A549 (cell line): ENCODE measurements at regions not wholly inside any gene's neighbourhood (a gene's known extent, or its start where the extent isn't known, plus 50 kb on each side); places are given as distances from the start of the nearest gene placed in this dataset.

ENCODE experiments used
- ATAC-seq, 2 experiments: fragments of 200-7000 bp in 1 of 2; fragments of >200 bp in 1 of 2; cut with Nextera tagmentation in 1 of 2; cut with Tn5 transposase in 1 of 2; 3 replicates each; pipeline versions ENCODE4 v1.8.0 to v1.9.1; 2018 to 2020; ENCODE audit warnings: mild to moderate bottlenecking in 1 of 2, moderate library complexity in 1 of 2
- CTCF ChIA-PET: fragments of 300-600 bp; sonication (Branson Sonifier 250); formaldehyde crosslinking; extraction: SDS; loops from one replicate; lab custom pipeline; 2021; ENCODE audit warnings: antibody characterized with exemption, inconsistent platforms; lab: Yijun Ruan, JAX
- POLR2A ChIA-PET: fragments of 350-600 bp; formaldehyde crosslinking; extraction: SDS; loops from one replicate; lab custom pipeline; 2021; ENCODE audit warnings: antibody characterized with exemption, inconsistent platforms; lab: Yijun Ruan, JAX
- DNase-seq, 2 experiments: peaks; one replicate each; pipeline versions ENCODE4 v3.0.0 to v3.0.0-alpha.2; 2011 to 2016; ENCODE audit warnings: low read depth in 1 of 2, low spot score in 1 of 2
- FAIRE-seq: peaks from 2 replicates; lab custom pipeline; 2011; peaks lifted over from hg19 to GRCh38; lab: Jason Lieb, UNC
- H3K27ac ChIP-seq, 2 experiments: fragments of >200 bp; sonication (Bioruptor Twin); formaldehyde crosslinking; 3 replicates each; pipeline ENCODE4 v1.5.1; 2016 to 2017
- H3K4me1 ChIP-seq: fragments of >200 bp; sonication (Bioruptor Twin); formaldehyde crosslinking; 3 replicates; pipeline ENCODE4 v1.6.1; 2016
- H3K4me2 ChIP-seq: fragments of >200 bp; sonication (Bioruptor Twin); formaldehyde crosslinking; 3 replicates; pipeline ENCODE4 v1.6.1; 2016
- H3K4me3 ChIP-seq: fragments of >200 bp; sonication (Bioruptor Twin); formaldehyde crosslinking; 3 replicates; pipeline ENCODE4 v1.5.1; 2016
- H3K9me3 ChIP-seq: fragments of >200 bp; sonication (Bioruptor Twin); formaldehyde crosslinking; 3 replicates; pipeline ENCODE4 v1.6.1; 2016
- ATOH8 ChIP-seq: fragments of 250-450 bp; sonication (Bioruptor Pico); IDR thresholded peaks from 2 replicates; pipeline ENCODE4 v1.5.0; 2020; ENCODE audit warnings: low read depth, mild to moderate bottlenecking, moderate library complexity
- BHLHE40 ChIP-seq: IDR thresholded peaks from 2 replicates; pipeline ENCODE4 v1.6.1; 2012; ENCODE audit warnings: low read depth, low read length, inconsistent platforms
- CBX8 ChIP-seq: fragments of 200-600 bp; sonication (generic); IDR thresholded peaks from 2 replicates; pipeline ENCODE4 v1.6.1; 2016
- CEBPB ChIP-seq, 2 experiments: fragments of >200 bp in 1 of 2; sonication (Bioruptor Twin) in 1 of 2; formaldehyde crosslinking in 1 of 2; IDR thresholded peaks; 2 replicates each; pipeline ENCODE4 v1.6.1; 2012 to 2016
- CHD2 ChIP-seq: fragments of 150-350 bp; IDR thresholded peaks from 2 replicates; pipeline ENCODE4 v1.6.1; 2014; ENCODE audit warnings: low read length; ENCODE audit not compliant: partially characterized antibody
- CTCF ChIP-seq: fragments of >200 bp; sonication (Bioruptor Twin); formaldehyde crosslinking; IDR thresholded peaks from 3 replicates; pipeline ENCODE4 v1.5.1; 2016
- EHF ChIP-seq: fragments of 250-450 bp; sonication (Bioruptor Pico); IDR thresholded peaks from 2 replicates; pipeline ENCODE4 v1.5.0; 2020; ENCODE audit warnings: mild to moderate bottlenecking
- EHMT2 ChIP-seq: fragments of 200-600 bp; sonication (generic); IDR thresholded peaks from 2 replicates; pipeline ENCODE4 v1.6.1; 2016; ENCODE audit warnings: antibody characterized with exemption, low read depth, mild to moderate bottlenecking, moderate library complexity
- ELK1 ChIP-seq: fragments of 150-350 bp; IDR thresholded peaks from 2 replicates; pipeline ENCODE4 v1.6.1; 2014; ENCODE audit warnings: low read depth, mild to moderate bottlenecking, low read length
- ESRRA ChIP-seq: fragments of 150-350 bp; IDR thresholded peaks from 2 replicates; pipeline ENCODE4 v1.6.1; 2014; ENCODE audit warnings: mild to moderate bottlenecking, low read length, borderline replicate concordance
- HEYL ChIP-seq: fragments of 250-450 bp; sonication (Bioruptor Pico); IDR thresholded peaks from 2 replicates; pipeline ENCODE4 v1.8.0; 2021; ENCODE audit warnings: mild to moderate bottlenecking, moderate library complexity
- HMGXB4 ChIP-seq: fragments of 250-450 bp; sonication (Bioruptor Pico); IDR thresholded peaks from 2 replicates; pipeline ENCODE4 v1.5.0; 2021; ENCODE audit warnings: mild to moderate bottlenecking, moderate library complexity, borderline replicate concordance
- HOXA7 ChIP-seq: fragments of 250-450 bp; sonication (Bioruptor Pico); IDR thresholded peaks from 2 replicates; pipeline ENCODE4 v1.5.0; 2020; ENCODE audit warnings: mild to moderate bottlenecking, moderate library complexity
- HOXB13 ChIP-seq: fragments of 250-450 bp; sonication (Bioruptor Pico); IDR thresholded peaks from 2 replicates; pipeline ENCODE4 v1.5.0; 2020; ENCODE audit warnings: low read depth, mild to moderate bottlenecking, moderate library complexity
- JUNB ChIP-seq: fragments of >200 bp; sonication (Bioruptor Twin); formaldehyde crosslinking; IDR thresholded peaks from 2 replicates; pipeline ENCODE4 v1.6.1; 2016
- MAX ChIP-seq: IDR thresholded peaks from 2 replicates; pipeline ENCODE4 v1.6.1; 2012
- NFE2L2 ChIP-seq: fragments of 150-350 bp; conservative IDR thresholded peaks from 2 replicates; pipeline ENCODE4 v1.6.1; 2014; ENCODE audit warnings: low read length
- NPAS2 ChIP-seq: fragments of 250-450 bp; sonication (Bioruptor Pico); IDR thresholded peaks from 2 replicates; pipeline ENCODE4 v1.8.0; 2022; ENCODE audit warnings: mild to moderate bottlenecking, moderate library complexity, borderline replicate concordance
- PHF8 ChIP-seq: fragments of 200-600 bp; sonication (generic); IDR thresholded peaks from 2 replicates; pipeline ENCODE4 v1.6.1; 2016; ENCODE audit warnings: low read depth, mild to moderate bottlenecking, antibody characterized with exemption, moderate library complexity, borderline replicate concordance
- RAD21 ChIP-seq, 2 experiments: fragments of >200 bp in 1 of 2; sonication (Bioruptor Twin) in 1 of 2; formaldehyde crosslinking in 1 of 2; IDR thresholded peaks in 1 of 2; conservative IDR thresholded peaks in 1 of 2; 2 replicates in 1 of 2; 3 replicates in 1 of 2; pipeline ENCODE4 v1.6.1; 2012 to 2018; ENCODE audit warnings: inconsistent platforms in 1 of 2
- RARB ChIP-seq: fragments of 250-450 bp; sonication (Bioruptor Pico); IDR thresholded peaks from 2 replicates; pipeline ENCODE4 v1.8.0; 2021; ENCODE audit warnings: mild to moderate bottlenecking, moderate library complexity
- REST ChIP-seq: fragments of 200-600 bp; sonication (generic); IDR thresholded peaks from 2 replicates; pipeline ENCODE4 v1.6.1; 2016; ENCODE audit warnings: antibody characterized with exemption, mild to moderate bottlenecking, moderate library complexity
- SREBF2 ChIP-seq: fragments of 450-650 bp; IDR thresholded peaks from 2 replicates; pipeline ENCODE4 v1.6.1; 2014; ENCODE audit warnings: mild to moderate bottlenecking, moderate library complexity
- TFCP2L1 ChIP-seq: fragments of 250-450 bp; sonication (Bioruptor Pico); IDR thresholded peaks from 2 replicates; pipeline ENCODE4 v1.5.0; 2021; ENCODE audit warnings: mild to moderate bottlenecking
- ZC3H11A ChIP-seq: fragments of 450-650 bp; IDR thresholded peaks from 2 replicates; pipeline ENCODE4 v1.6.1; 2014; ENCODE audit warnings: antibody characterized with exemption, mild to moderate bottlenecking
- ZFP36 ChIP-seq: fragments of 450-650 bp; IDR thresholded peaks from 2 replicates; pipeline ENCODE4 v1.6.1; 2014; ENCODE audit warnings: borderline replicate concordance; ENCODE audit not compliant: partially characterized antibody
- WGBS: methylation state at CpG from one replicate; pipeline ENCODE4 v1.1.6; 2017; ENCODE audit errors: missing lambda C conversion rate; 5-methylcytosine and 5-hydroxymethylcytosine counted together

- H3K9me3 ChIP-seq: no peaks in the 10 kb centered on the region
- CTCF ChIA-PET: no interaction called here
- WGBS: 42% methylated on average over 1 of the region's 1 CpG
Measured at GRCh38 chr12:58775396-58775795, 144.9 kb downstream of the LRIG3 start.

GRCh38 chr12:58776144-58776543 lies 144.2 kb downstream of the LRIG3 start:
- TF ChIP-seq JUNB: no peak
- no peak for TF ChIP-seq ZFP36
- no peak for TF ChIP-seq NPAS2
- TF ChIP-seq NFE2L2: no peak
- TF ChIP-seq ELK1: no peak
- TF ChIP-seq ZC3H11A: no peak
- TF ChIP-seq RARB (CRISPR knock-in tag): no peak
- TF ChIP-seq BHLHE40: no peak
- no peak for TF ChIP-seq CTCF
- Histone ChIP-seq H3K4me1 (no peaks in the 10 kb centered on the region), H3K9me3 (0 out of 3 replicates have a peak, but pooled peaks cover 1% of the 10 kb centered on the region), H3K4me2 (no peak overlapping the region), H3K4me3 (no peak overlapping the region), H3K27ac (no peak overlapping the region)
- ChIA-PET CTCF (no interaction called here), POLR2A (no interaction called here)
- ATAC-seq (no peak), FAIRE-seq (no peak), DNase-seq (no peak)

More at GRCh38 chr12:58775396-58775795, 144.9 kb downstream of the LRIG3 start:
- FAIRE-seq (no peak), DNase-seq (no peak), ATAC-seq (no peak)
- TF ChIP-seq HOXB13 (CRISPR knock-in tag): no peak
- TF ChIP-seq TFCP2L1 (CRISPR knock-in tag): no peak
- TF ChIP-seq REST: no peak
- TF ChIP-seq EHF (CRISPR knock-in tag): no peak
- TF ChIP-seq ZFP36: no peak
- no peak for TF ChIP-seq PHF8
- TF ChIP-seq MAX: no peak
- no peak for TF ChIP-seq CBX8
- POLR2A ChIA-PET: no interaction called here
- H3K4me3 ChIP-seq: no peak overlapping the region
- H3K27ac ChIP-seq: no peak overlapping the region
- no peaks in the 10 kb centered on the region for H3K4me1 ChIP-seq
- no peak overlapping the region for H3K4me2 ChIP-seq

GRCh38 chr12:58777815-58778214 lies 142.5 kb downstream of the LRIG3 start:
- no peak overlapping the region for H3K27ac ChIP-seq
- TF ChIP-seq BHLHE40 (no peak), SREBF2 (no peak), CEBPB (IDR thresholded peaks at IDR 0.05) (no peak), ESRRA (no peak), HMGXB4 (CRISPR knock-in tag) (no peak), HEYL (CRISPR knock-in tag) (no peak), HOXA7 (CRISPR knock-in tag) (no peak), NFE2L2 (no peak), CHD2 (no peak), EHMT2 (no peak), RAD21 (conservative IDR thresholded peaks at IDR 0.05 in 1 of 2, IDR thresholded peaks at IDR 0.05 in 1 of 2) (no peak), ATOH8 (CRISPR knock-in tag) (no peak)
- DNase-seq (no peak), ATAC-seq (no peak), FAIRE-seq (no peak)
- 0 out of 3 replicates have a peak, but pooled peaks cover 3% of the 10 kb centered on the region for H3K9me3 ChIP-seq
- ChIA-PET CTCF (no interaction called here), POLR2A (no interaction called here)
- no peaks in the 10 kb centered on the region for H3K4me1 ChIP-seq
- H3K4me2 ChIP-seq: no peak overlapping the region
- H3K4me3 ChIP-seq: no peak overlapping the region
